ENCODE measurements at regions not wholly inside any gene's neighbourhood (a gene's known extent, or its start where the extent isn't known, plus 50 kb on each side); places are given as distances from the start of the nearest gene placed in this dataset.

DNA sequence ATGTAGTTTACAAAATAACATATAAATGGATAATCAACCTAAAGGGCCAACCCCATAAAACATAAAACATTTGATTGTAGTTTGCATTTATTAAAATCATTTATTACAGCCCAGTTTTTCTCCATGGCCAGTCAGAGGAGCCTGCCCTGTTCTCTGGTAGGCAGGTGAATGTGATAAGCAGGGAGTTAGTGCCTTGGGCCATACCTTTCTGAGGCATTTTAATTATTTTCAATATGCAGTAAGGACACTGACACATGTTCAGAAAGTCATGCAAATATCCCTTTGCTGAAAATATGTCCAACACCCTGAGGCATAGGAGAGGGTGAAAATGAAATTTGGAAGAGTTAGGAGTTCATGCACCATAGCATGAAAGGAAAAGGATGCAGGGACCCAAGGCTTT, 242.6 kb upstream of the EDNRB start:
- H3K27ac Mint-ChIP-seq: no peak overlapping the region
- intact Hi-C loops (cut with micrococcal nuclease): no loop called here
- no peak for DNase-seq
- no peak overlapping the region for H3K9ac ChIP-seq (ENCODE audit: low read length)
- no peaks in the 10 kb centered on the region for H3K27me3 Mint-ChIP-seq
- H3K9me3 Mint-ChIP-seq (ENCODE audit: insufficient read depth): no peaks in the 10 kb centered on the region
- ATAC-seq (ENCODE audit: low read depth): no peak
- TF ChIP-seq, protein P1, sequence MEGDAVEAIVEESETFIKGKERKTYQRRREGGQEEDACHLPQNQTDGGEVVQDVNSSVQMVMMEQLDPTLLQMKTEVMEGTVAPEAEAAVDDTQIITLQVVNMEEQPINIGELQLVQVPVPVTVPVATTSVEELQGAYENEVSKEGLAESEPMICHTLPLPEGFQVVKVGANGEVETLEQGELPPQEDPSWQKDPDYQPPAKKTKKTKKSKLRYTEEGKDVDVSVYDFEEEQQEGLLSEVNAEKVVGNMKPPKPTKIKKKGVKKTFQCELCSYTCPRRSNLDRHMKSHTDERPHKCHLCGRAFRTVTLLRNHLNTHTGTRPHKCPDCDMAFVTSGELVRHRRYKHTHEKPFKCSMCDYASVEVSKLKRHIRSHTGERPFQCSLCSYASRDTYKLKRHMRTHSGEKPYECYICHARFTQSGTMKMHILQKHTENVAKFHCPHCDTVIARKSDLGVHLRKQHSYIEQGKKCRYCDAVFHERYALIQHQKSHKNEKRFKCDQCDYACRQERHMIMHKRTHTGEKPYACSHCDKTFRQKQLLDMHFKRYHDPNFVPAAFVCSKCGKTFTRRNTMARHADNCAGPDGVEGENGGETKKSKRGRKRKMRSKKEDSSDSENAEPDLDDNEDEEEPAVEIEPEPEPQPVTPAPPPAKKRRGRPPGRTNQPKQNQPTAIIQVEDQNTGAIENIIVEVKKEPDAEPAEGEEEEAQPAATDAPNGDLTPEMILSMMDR (IDR thresholded peaks at IDR 0.05): no peak
- no peak for TF ChIP-seq EZH2 (IDR thresholded peaks at IDR 0.05; ENCODE audit: borderline replicate concordance, insufficient read depth, low read depth, low read length, poor library complexity, severe bottlenecking)
- H3K4me2 ChIP-seq (replicated peaks; ENCODE audit: low read depth, low read length, poor library complexity, severe bottlenecking): no peak overlapping the region
- peaks cover 0 to 4% of the 10 kb centered on the region in 2 donors for H3K4me1 ChIP-seq (ENCODE audit: control insufficient read depth in 2 of 2, insufficient read depth in 2 of 2, low read length in 2 of 2)
- H3K9me3 ChIP-seq (ENCODE audit: control extremely low read depth in 1 of 3, control insufficient read depth in 2 of 3, insufficient read depth in 1 of 3, low read length in 2 of 3): no peaks in the 10 kb centered on the region
- POLR2A ChIA-PET: no interaction called here
- no peak overlapping the region for H3K4me3 ChIP-seq (ENCODE audit: control extremely low read depth in 1 of 5, extremely low read depth in 1 of 5, insufficient read depth in 1 of 5, low read depth in 2 of 5, low read length in 4 of 5)
- H3K27ac ChIP-seq (ENCODE audit: low read length in 2 of 2): no peak overlapping the region
- peaks cover 4% of the 10 kb centered on the region for H3K4me1 Mint-ChIP-seq
- CTCF ChIA-PET: no interaction called here
- H3K4me3 Mint-ChIP-seq: no peak overlapping the region
- no peaks in the 10 kb centered on the region for H3K79me2 ChIP-seq (ENCODE audit: control insufficient read depth, insufficient read depth, low read length)
- no peak overlapping the region for H2AFZ ChIP-seq (ENCODE audit: insufficient read depth, low read depth, low read length, poor library complexity, severe bottlenecking)
- no peaks in the 10 kb centered on the region for H3K27me3 ChIP-seq (replicated peaks in 1 of 4; ENCODE audit: control extremely low read depth in 1 of 4, control insufficient read depth in 3 of 4, insufficient read depth in 4 of 4, low read length in 3 of 4)
- H4K20me1 ChIP-seq (ENCODE audit: control insufficient read depth, insufficient read depth, low read length, poor library complexity, severe bottlenecking): no peaks in the 10 kb centered on the region
- no peaks in the 10 kb centered on the region for H3K36me3 ChIP-seq (replicated peaks in 1 of 2; ENCODE audit: control extremely low read depth in 1 of 2, control insufficient read depth in 1 of 2, extremely low read depth in 1 of 2, insufficient read depth in 2 of 2, low read length in 1 of 2)

- H3K4me1 Mint-ChIP-seq: peaks cover 4% of the 10 kb centered on the region
- no peak overlapping the region for H3K27ac Mint-ChIP-seq
- Histone ChIP-seq H3K9me3 (ENCODE audit: control extremely low read depth in 1 of 3, control insufficient read depth in 2 of 3, insufficient read depth in 1 of 3, low read length in 2 of 3) (no peaks in the 10 kb centered on the region), H3K79me2 (ENCODE audit: control insufficient read depth, insufficient read depth, low read length) (no peaks in the 10 kb centered on the region), H3K4me2 (replicated peaks; ENCODE audit: low read depth, low read length, poor library complexity, severe bottlenecking) (no peak overlapping the region), H3K4me3 (ENCODE audit: control extremely low read depth in 1 of 5, extremely low read depth in 1 of 5, insufficient read depth in 1 of 5, low read depth in 2 of 5, low read length in 4 of 5) (no peak overlapping the region), H3K4me1 (ENCODE audit: control insufficient read depth in 2 of 2, insufficient read depth in 2 of 2, low read length in 2 of 2) (peaks cover 0 to 4% of the 10 kb centered on the region in 2 donors), H3K27ac (ENCODE audit: low read length in 2 of 2) (no peak overlapping the region), H2AFZ (ENCODE audit: insufficient read depth, low read depth, low read length, poor library complexity, severe bottlenecking) (no peak overlapping the region), H3K27me3 (replicated peaks in 1 of 4; ENCODE audit: control extremely low read depth in 1 of 4, control insufficient read depth in 3 of 4, insufficient read depth in 4 of 4, low read length in 3 of 4) (no peaks in the 10 kb centered on the region), H3K36me3 (replicated peaks in 1 of 2; ENCODE audit: control extremely low read depth in 1 of 2, control insufficient read depth in 1 of 2, extremely low read depth in 1 of 2, insufficient read depth in 2 of 2, low read length in 1 of 2) (no peaks in the 10 kb centered on the region), H4K20me1 (ENCODE audit: control insufficient read depth, insufficient read depth, low read length, poor library complexity, severe bottlenecking) (no peaks in the 10 kb centered on the region), H3K9ac (ENCODE audit: low read length) (no peak overlapping the region)
- intact Hi-C loops (cut with micrococcal nuclease): no loop called here
- no CpG with 5 or more reads among the region's 2 CpGs for WGBS (ENCODE audit: insufficient coverage)
- POLR2A ChIA-PET: no interaction called here
- peak; percentile 39 for ATAC-seq (ENCODE audit: low read depth)
- no peaks in the 10 kb centered on the region for H3K9me3 Mint-ChIP-seq (ENCODE audit: insufficient read depth)
- CTCF ChIA-PET: no interaction called here
- no peak for TF ChIP-seq EZH2 (IDR thresholded peaks at IDR 0.05; ENCODE audit: borderline replicate concordance, insufficient read depth, low read depth, low read length, poor library complexity, severe bottlenecking)
- TF ChIP-seq, protein P1 (IDR thresholded peaks at IDR 0.05): no peak
- no peak overlapping the region for H3K4me3 Mint-ChIP-seq
- DNase-seq: no peak
- no peaks in the 10 kb centered on the region for H3K27me3 Mint-ChIP-seq
These were observed 242.2 kb upstream of the EDNRB start for GRCh38 chr13:78160793-78161192.

Data from B cell (primary cell).